ENCODE measurements at regions not wholly inside any gene's neighbourhood (a gene's known extent, or its start where the extent isn't known, plus 50 kb on each side); places are given as distances from the start of the nearest gene placed in this dataset.

DNA sequence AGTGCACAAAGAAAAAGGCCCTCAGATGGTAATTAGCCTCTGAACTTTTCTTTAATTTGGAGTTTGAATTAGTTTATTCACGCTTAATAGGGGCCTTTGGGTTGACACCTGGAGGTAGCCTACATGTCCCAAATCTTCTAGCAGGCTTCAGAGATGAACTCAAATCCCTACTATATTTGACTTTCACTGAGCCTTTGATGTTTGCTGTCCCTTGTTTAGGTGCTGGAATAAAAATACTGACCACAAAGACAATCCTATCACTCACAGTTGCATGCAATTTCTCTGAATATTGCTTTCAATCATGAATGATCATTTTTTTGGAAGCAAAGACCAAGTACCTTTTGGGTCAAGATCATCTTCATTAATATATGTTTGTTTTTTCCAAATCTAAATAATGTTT is 564.0 kb upstream of the FANCL start:
- Histone ChIP-seq H3K27me3 (ENCODE audit: control insufficient read depth in 2 of 2, insufficient read depth in 1 of 2, low read length in 1 of 2) (no peaks in the 10 kb centered on the region), H3K27ac (ENCODE audit: low read depth in 1 of 2, low read length in 1 of 2) (no peak overlapping the region), H3K4me3 (ENCODE audit: low read length in 2 of 2) (no peak overlapping the region), H3K36me3 (ENCODE audit: control insufficient read depth in 2 of 2, insufficient read depth in 2 of 2, low read length in 1 of 2) (no peaks in the 10 kb centered on the region), H3K9me3 (ENCODE audit: control insufficient read depth in 2 of 2, insufficient read depth in 1 of 2, low read length in 1 of 2) (no peaks in the 10 kb centered on the region), H3K4me1 (ENCODE audit: control insufficient read depth in 2 of 2, insufficient read depth in 2 of 2, low read length in 2 of 2) (no peaks in the 10 kb centered on the region)
- 100% methylated on average over 1 of the region's 1 CpG for WGBS
- DNase-seq (ENCODE audit: low read depth in 6 of 9, low spot score in 9 of 9) = no peak

DNA sequence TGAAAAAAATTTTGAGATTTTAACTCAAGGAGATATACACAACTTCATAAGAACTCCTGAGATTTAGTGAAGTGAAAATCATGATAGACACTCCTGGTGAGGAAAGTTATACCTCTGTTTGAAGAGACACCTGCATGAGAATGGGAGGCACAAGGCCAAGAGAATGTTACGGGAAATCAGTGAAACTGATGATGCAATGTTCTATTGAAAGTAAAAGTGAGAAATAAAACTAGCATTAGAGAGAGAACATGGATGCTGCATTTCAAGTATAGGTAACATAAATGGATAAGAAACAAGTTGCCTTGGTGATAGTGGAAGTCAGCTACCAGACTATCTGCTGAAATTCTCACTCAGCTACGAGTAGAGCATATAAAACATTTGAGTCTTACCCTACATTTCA is 562.1 kb upstream of the FANCL start:
- H3K4me1 ChIP-seq (ENCODE audit: control insufficient read depth in 2 of 2, insufficient read depth in 2 of 2, low read length in 2 of 2) = no peaks in the 10 kb centered on the region
- H3K27ac ChIP-seq (ENCODE audit: low read depth in 1 of 2, low read length in 1 of 2) = no peak overlapping the region
- no peaks in the 10 kb centered on the region for H3K36me3 ChIP-seq (ENCODE audit: control insufficient read depth in 2 of 2, insufficient read depth in 2 of 2, low read length in 1 of 2)
- WGBS = 94% methylated on average over 2 of the region's 2 CpGs
- DNase-seq (ENCODE audit: low read depth in 6 of 9, low spot score in 9 of 9) = peak in 1 of 9 donors; percentile 6
- H3K4me3 ChIP-seq (ENCODE audit: low read length in 2 of 2) = no peak overlapping the region
- no peaks in the 10 kb centered on the region for H3K27me3 ChIP-seq (ENCODE audit: control insufficient read depth in 2 of 2, insufficient read depth in 1 of 2, low read length in 1 of 2)
- no peaks in the 10 kb centered on the region for H3K9me3 ChIP-seq (ENCODE audit: control insufficient read depth in 2 of 2, insufficient read depth in 1 of 2, low read length in 1 of 2)

GRCh38 chr2:58800881-58801280 is 559.8 kb upstream of the FANCL start:
- no peak for DNase-seq (ENCODE audit: low read depth in 6 of 9, low spot score in 9 of 9)
- Histone ChIP-seq H3K9me3 (ENCODE audit: control insufficient read depth in 2 of 2, insufficient read depth in 1 of 2, low read length in 1 of 2) (no peaks in the 10 kb centered on the region), H3K27ac (ENCODE audit: low read depth in 1 of 2, low read length in 1 of 2) (no peak overlapping the region), H3K4me1 (ENCODE audit: control insufficient read depth in 2 of 2, insufficient read depth in 2 of 2, low read length in 2 of 2) (no peaks in the 10 kb centered on the region), H3K4me3 (ENCODE audit: low read length in 2 of 2) (no peak overlapping the region), H3K27me3 (ENCODE audit: control insufficient read depth in 2 of 2, insufficient read depth in 1 of 2, low read length in 1 of 2) (no peaks in the 10 kb centered on the region), H3K36me3 (ENCODE audit: control insufficient read depth in 2 of 2, insufficient read depth in 2 of 2, low read length in 1 of 2) (no peaks in the 10 kb centered on the region)
- 95% methylated on average over 4 of the region's 4 CpGs for WGBS

- H3K4me1 ChIP-seq (ENCODE audit: control insufficient read depth in 2 of 2, insufficient read depth in 2 of 2, low read length in 2 of 2) = no peaks in the 10 kb centered on the region
- H3K4me3 ChIP-seq (ENCODE audit: low read length in 2 of 2) = no peak overlapping the region
- H3K27me3 ChIP-seq (ENCODE audit: control insufficient read depth in 2 of 2, insufficient read depth in 1 of 2, low read length in 1 of 2) = no peaks in the 10 kb centered on the region
- WGBS = 97% methylated on average over 6 of the region's 6 CpGs
- no peaks in the 10 kb centered on the region for H3K9me3 ChIP-seq (ENCODE audit: control insufficient read depth in 2 of 2, insufficient read depth in 1 of 2, low read length in 1 of 2)
- DNase-seq (ENCODE audit: low read depth in 6 of 9, low spot score in 9 of 9) = no peak
- H3K36me3 ChIP-seq (ENCODE audit: control insufficient read depth in 2 of 2, insufficient read depth in 2 of 2, low read length in 1 of 2) = no peaks in the 10 kb centered on the region
- H3K27ac ChIP-seq (ENCODE audit: low read depth in 1 of 2, low read length in 1 of 2) = no peak overlapping the region
Measured at GRCh38 chr2:58798676-58799208, 557.6 kb upstream of the FANCL start.

DNA sequence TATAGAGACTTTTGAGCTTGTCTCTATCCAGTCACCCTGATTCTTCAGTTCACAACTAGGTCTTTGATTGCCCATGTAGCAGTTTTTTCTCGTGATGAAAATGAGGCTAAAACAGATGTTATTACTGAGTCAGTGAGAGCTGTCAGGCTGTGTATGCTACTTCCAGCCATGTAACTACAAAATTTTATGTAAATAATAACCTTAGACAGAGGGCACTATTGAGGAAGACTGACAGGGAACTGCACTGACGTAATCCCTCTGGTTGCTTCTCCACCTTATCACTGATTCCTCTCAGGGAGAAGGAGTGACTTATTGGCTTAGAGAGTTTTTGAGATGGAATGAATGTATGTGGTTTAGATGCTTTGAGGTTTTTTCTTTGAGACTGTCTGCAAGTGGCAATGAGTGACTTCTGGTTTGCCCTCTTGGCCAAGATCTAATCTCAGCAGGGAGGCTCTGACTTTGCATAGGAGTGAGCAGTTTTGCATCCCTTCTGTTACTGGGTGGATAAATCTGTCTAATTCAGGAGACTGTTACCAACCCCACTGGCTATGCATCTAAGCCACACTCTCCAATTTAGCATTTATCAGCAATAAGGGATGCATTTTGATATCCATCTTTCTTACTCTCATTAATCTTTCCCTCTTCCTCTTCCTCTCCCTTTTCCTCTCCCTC is 555.2 kb upstream of the FANCL start:
- WGBS = 87% methylated on average over 2 of the region's 2 CpGs
- DNase-seq (ENCODE audit: low read depth in 6 of 9, low spot score in 9 of 9) = no peak
- no peak overlapping the region for H3K4me3 ChIP-seq (ENCODE audit: low read length in 2 of 2)

DNA sequence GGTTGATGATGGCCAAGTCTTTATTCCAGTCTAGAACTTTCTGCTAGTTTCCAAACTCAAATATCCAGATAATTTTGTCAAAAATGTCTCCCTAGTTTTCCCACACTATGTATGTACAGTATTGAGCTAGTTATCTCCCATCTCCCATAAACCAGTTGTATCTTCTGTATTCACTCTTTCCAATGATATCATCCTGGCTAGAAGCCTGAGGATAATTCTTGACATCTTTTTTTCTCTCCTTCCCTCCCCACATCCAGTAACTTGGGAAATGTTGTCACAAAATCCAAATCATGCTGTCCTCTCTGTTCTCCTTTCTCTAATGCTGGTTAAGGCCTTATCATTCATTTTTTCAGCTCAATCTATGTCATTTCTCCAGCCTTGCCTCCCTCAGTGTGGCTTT is 553.8 kb upstream of the FANCL start:
- no peak overlapping the region for H3K4me3 ChIP-seq (ENCODE audit: low read length in 2 of 2)
- no peaks in the 10 kb centered on the region for H3K9me3 ChIP-seq (ENCODE audit: control insufficient read depth in 2 of 2, insufficient read depth in 1 of 2, low read length in 1 of 2)
- no peaks in the 10 kb centered on the region for H3K4me1 ChIP-seq (ENCODE audit: control insufficient read depth in 2 of 2, insufficient read depth in 2 of 2, low read length in 2 of 2)
- H3K27ac ChIP-seq (ENCODE audit: low read depth in 1 of 2, low read length in 1 of 2) = no peak overlapping the region
- DNase-seq (ENCODE audit: low read depth in 6 of 9, low spot score in 9 of 9) = no peak
- no peaks in the 10 kb centered on the region for H3K27me3 ChIP-seq (ENCODE audit: control insufficient read depth in 2 of 2, insufficient read depth in 1 of 2, low read length in 1 of 2)
- no peaks in the 10 kb centered on the region for H3K36me3 ChIP-seq (ENCODE audit: control insufficient read depth in 2 of 2, insufficient read depth in 2 of 2, low read length in 1 of 2)

More for the DNA sequence above, 555.2 kb upstream of the FANCL start:
- H3K4me1 ChIP-seq (ENCODE audit: control insufficient read depth in 2 of 2, insufficient read depth in 2 of 2, low read length in 2 of 2) = no peaks in the 10 kb centered on the region
- no peaks in the 10 kb centered on the region for H3K36me3 ChIP-seq (ENCODE audit: control insufficient read depth in 2 of 2, insufficient read depth in 2 of 2, low read length in 1 of 2)
- no peaks in the 10 kb centered on the region for H3K27me3 ChIP-seq (ENCODE audit: control insufficient read depth in 2 of 2, insufficient read depth in 1 of 2, low read length in 1 of 2)
- no peak overlapping the region for H3K27ac ChIP-seq (ENCODE audit: low read depth in 1 of 2, low read length in 1 of 2)
- H3K9me3 ChIP-seq (ENCODE audit: control insufficient read depth in 2 of 2, insufficient read depth in 1 of 2, low read length in 1 of 2) = no peaks in the 10 kb centered on the region

DNA sequence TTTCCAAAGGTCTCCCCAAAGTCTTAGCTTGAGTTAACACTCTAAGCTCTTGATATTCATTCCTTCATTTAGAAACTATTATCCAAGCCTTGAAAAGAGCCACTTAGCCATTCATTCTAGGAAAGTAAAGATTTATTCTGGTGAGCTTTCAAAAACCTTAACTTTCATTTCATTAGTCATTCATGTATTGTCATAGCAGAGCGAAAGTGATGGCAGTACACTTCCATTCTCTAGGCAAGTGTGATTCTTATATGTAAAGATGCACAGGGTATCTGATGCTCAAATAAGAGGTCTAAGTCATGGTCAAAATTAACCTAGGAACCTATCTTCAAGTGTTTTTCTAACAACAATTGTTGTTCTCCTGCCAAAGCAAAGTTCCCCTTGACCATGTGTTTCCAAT is 553.0 kb upstream of the FANCL start:
- no peak overlapping the region for H3K27ac ChIP-seq (ENCODE audit: low read depth in 1 of 2, low read length in 1 of 2)
- DNase-seq (ENCODE audit: low read depth in 6 of 9, low spot score in 9 of 9) = no peak
- no peaks in the 10 kb centered on the region for H3K4me1 ChIP-seq (ENCODE audit: control insufficient read depth in 2 of 2, insufficient read depth in 2 of 2, low read length in 2 of 2)
- no peaks in the 10 kb centered on the region for H3K9me3 ChIP-seq (ENCODE audit: control insufficient read depth in 2 of 2, insufficient read depth in 1 of 2, low read length in 1 of 2)
- H3K4me3 ChIP-seq (ENCODE audit: low read length in 2 of 2) = no peak overlapping the region
- 97% methylated on average over 1 of the region's 1 CpG for WGBS
- H3K36me3 ChIP-seq (ENCODE audit: control insufficient read depth in 2 of 2, insufficient read depth in 2 of 2, low read length in 1 of 2) = no peaks in the 10 kb centered on the region
- no peaks in the 10 kb centered on the region for H3K27me3 ChIP-seq (ENCODE audit: control insufficient read depth in 2 of 2, insufficient read depth in 1 of 2, low read length in 1 of 2)

GRCh38 chr2:58788402-58788801 is 547.3 kb upstream of the FANCL start:
- no peaks in the 10 kb centered on the region for H3K9me3 ChIP-seq (ENCODE audit: control insufficient read depth in 2 of 2, insufficient read depth in 1 of 2, low read length in 1 of 2)
- no peak for DNase-seq (ENCODE audit: low read depth in 6 of 9, low spot score in 9 of 9)
- 98% methylated on average over 1 of the region's 1 CpG for WGBS
- no peaks in the 10 kb centered on the region for H3K27me3 ChIP-seq (ENCODE audit: control insufficient read depth in 2 of 2, insufficient read depth in 1 of 2, low read length in 1 of 2)
- H3K4me1 ChIP-seq (ENCODE audit: control insufficient read depth in 2 of 2, insufficient read depth in 2 of 2, low read length in 2 of 2) = no peaks in the 10 kb centered on the region
- no peak overlapping the region for H3K4me3 ChIP-seq (ENCODE audit: low read length in 2 of 2)
- no peak overlapping the region for H3K27ac ChIP-seq (ENCODE audit: low read depth in 1 of 2, low read length in 1 of 2)
- no peaks in the 10 kb centered on the region for H3K36me3 ChIP-seq (ENCODE audit: control insufficient read depth in 2 of 2, insufficient read depth in 2 of 2, low read length in 1 of 2)

DNA sequence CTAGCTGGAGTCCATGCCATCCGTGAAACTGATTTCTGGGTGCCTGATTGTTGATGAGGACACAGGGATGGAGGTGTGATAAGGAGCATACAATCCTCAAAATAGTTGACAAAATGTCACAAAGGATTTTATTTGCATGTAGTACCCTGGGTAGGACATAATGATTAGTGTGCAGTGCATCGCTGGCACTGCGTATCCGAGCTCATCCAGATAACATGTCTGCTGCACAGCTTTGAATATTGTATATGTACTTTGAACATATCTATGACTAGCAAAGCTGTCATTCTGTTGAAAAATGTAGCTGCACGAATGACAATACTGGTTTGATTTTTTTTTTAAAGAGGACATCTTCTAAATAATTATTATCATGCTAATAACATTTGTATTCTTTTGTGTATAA is 529.7 kb upstream of the FANCL start:
- no peak for DNase-seq (ENCODE audit: low read depth in 6 of 9, low spot score in 9 of 9)
- no peak overlapping the region for H3K27ac ChIP-seq (ENCODE audit: low read depth in 1 of 2, low read length in 1 of 2)
- 95% methylated on average over 5 of the region's 5 CpGs for WGBS

More for the DNA sequence above, 529.7 kb upstream of the FANCL start:
- H3K4me3 ChIP-seq (ENCODE audit: low read length in 2 of 2) = no peak overlapping the region
- no peaks in the 10 kb centered on the region for H3K27me3 ChIP-seq (ENCODE audit: control insufficient read depth in 2 of 2, insufficient read depth in 1 of 2, low read length in 1 of 2)
- no peaks in the 10 kb centered on the region for H3K4me1 ChIP-seq (ENCODE audit: control insufficient read depth in 2 of 2, insufficient read depth in 2 of 2, low read length in 2 of 2)
- no peaks in the 10 kb centered on the region for H3K9me3 ChIP-seq (ENCODE audit: control insufficient read depth in 2 of 2, insufficient read depth in 1 of 2, low read length in 1 of 2)
- no peaks in the 10 kb centered on the region for H3K36me3 ChIP-seq (ENCODE audit: control insufficient read depth in 2 of 2, insufficient read depth in 2 of 2, low read length in 1 of 2)
